ENCODE measurements at regions not wholly inside any gene's neighbourhood (a gene's known extent, or its start where the extent isn't known, plus 50 kb on each side); places are given as distances from the start of the nearest gene placed in this dataset.

DNA sequence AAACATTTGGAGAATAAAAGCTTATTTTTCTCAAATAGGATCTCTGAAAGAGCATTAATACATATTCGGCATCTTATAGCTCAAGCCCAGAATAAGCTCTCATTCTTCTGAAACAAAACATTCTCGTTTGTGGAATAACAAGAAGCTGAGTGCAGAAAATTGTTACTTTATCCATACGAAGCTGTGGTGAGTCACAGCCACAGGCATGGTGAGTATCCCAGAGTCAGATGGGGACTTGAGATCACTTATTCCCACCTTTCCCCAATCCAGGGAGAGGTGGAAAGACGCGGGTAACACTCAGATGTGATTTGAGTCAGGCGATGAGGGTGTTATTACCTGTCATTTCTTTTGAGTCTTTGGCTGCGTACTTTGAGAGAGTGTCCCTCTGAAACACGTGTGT is 214.6 kb upstream of the TMEM132C start (continued):
- TF ChIP-seq, protein P1, sequence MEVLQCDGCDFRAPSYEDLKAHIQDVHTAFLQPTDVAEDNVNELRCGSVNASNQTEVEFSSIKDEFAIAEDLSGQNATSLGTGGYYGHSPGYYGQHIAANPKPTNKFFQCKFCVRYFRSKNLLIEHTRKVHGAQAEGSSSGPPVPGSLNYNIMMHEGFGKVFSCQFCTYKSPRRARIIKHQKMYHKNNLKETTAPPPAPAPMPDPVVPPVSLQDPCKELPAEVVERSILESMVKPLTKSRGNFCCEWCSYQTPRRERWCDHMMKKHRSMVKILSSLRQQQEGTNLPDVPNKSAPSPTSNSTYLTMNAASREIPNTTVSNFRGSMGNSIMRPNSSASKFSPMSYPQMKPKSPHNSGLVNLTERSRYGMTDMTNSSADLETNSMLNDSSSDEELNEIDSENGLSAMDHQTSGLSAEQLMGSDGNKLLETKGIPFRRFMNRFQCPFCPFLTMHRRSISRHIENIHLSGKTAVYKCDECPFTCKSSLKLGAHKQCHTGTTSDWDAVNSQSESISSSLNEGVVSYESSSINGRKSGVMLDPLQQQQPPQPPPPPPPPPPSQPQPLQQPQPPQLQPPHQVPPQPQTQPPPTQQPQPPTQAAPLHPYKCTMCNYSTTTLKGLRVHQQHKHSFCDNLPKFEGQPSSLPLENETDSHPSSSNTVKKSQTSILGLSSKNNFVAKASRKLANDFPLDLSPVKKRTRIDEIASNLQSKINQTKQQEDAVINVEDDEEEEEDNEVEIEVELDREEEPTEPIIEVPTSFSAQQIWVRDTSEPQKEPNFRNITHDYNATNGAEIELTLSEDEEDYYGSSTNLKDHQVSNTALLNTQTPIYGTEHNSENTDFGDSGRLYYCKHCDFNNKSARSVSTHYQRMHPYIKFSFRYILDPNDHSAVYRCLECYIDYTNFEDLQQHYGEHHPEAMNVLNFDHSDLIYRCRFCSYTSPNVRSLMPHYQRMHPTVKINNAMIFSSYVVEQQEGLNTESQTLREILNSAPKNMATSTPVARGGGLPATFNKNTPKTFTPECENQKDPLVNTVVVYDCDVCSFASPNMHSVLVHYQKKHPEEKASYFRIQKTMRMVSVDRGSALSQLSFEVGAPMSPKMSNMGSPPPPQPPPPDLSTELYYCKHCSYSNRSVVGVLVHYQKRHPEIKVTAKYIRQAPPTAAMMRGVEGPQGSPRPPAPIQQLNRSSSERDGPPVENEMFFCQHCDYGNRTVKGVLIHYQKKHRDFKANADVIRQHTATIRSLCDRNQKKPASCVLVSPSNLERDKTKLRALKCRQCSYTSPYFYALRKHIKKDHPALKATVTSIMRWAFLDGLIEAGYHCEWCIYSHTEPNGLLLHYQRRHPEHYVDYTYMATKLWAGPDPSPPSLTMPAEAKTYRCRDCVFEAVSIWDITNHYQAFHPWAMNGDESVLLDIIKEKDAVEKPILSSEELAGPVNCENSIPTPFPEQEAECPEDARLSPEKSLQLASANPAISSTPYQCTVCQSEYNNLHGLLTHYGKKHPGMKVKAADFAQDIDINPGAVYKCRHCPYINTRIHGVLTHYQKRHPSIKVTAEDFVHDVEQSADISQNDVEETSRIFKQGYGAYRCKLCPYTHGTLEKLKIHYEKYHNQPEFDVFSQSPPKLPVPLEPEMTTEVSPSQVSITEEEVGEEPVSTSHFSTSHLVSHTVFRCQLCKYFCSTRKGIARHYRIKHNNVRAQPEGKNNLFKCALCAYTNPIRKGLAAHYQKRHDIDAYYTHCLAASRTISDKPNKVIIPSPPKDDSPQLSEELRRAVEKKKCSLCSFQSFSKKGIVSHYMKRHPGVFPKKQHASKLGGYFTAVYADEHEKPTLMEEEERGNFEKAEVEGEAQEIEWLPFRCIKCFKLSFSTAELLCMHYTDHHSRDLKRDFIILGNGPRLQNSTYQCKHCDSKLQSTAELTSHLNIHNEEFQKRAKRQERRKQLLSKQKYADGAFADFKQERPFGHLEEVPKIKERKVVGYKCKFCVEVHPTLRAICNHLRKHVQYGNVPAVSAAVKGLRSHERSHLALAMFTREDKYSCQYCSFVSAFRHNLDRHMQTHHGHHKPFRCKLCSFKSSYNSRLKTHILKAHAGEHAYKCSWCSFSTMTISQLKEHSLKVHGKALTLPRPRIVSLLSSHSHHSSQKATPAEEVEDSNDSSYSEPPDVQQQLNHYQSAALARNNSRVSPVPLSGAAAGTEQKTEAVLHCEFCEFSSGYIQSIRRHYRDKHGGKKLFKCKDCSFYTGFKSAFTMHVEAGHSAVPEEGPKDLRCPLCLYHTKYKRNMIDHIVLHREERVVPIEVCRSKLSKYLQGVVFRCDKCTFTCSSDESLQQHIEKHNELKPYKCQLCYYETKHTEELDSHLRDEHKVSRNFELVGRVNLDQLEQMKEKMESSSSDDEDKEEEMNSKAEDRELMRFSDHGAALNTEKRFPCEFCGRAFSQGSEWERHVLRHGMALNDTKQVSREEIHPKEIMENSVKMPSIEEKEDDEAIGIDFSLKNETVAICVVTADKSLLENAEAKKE (CRISPR knock-in tag; IDR thresholded peaks at IDR 0.05) = no peak
- no peak for TF ChIP-seq NANOG (IDR thresholded peaks at IDR 0.05; ENCODE audit: borderline replicate concordance)
- TF ChIP-seq, protein P2, sequence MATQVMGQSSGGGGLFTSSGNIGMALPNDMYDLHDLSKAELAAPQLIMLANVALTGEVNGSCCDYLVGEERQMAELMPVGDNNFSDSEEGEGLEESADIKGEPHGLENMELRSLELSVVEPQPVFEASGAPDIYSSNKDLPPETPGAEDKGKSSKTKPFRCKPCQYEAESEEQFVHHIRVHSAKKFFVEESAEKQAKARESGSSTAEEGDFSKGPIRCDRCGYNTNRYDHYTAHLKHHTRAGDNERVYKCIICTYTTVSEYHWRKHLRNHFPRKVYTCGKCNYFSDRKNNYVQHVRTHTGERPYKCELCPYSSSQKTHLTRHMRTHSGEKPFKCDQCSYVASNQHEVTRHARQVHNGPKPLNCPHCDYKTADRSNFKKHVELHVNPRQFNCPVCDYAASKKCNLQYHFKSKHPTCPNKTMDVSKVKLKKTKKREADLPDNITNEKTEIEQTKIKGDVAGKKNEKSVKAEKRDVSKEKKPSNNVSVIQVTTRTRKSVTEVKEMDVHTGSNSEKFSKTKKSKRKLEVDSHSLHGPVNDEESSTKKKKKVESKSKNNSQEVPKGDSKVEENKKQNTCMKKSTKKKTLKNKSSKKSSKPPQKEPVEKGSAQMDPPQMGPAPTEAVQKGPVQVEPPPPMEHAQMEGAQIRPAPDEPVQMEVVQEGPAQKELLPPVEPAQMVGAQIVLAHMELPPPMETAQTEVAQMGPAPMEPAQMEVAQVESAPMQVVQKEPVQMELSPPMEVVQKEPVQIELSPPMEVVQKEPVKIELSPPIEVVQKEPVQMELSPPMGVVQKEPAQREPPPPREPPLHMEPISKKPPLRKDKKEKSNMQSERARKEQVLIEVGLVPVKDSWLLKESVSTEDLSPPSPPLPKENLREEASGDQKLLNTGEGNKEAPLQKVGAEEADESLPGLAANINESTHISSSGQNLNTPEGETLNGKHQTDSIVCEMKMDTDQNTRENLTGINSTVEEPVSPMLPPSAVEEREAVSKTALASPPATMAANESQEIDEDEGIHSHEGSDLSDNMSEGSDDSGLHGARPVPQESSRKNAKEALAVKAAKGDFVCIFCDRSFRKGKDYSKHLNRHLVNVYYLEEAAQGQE (IDR thresholded peaks at IDR 0.05; ENCODE audit: unreplicated experiment) = no peak
- TF ChIP-seq JUNB (IDR thresholded peaks at IDR 0.05; ENCODE audit: unreplicated experiment) = no peak
- TF ChIP-seq CREB1 (CRISPR knock-in tag; IDR thresholded peaks at IDR 0.05; ENCODE audit: low read depth) = no peak
- TF ChIP-seq ZNF114 (CRISPR knock-in tag; IDR thresholded peaks at IDR 0.05) = no peak
- no peak for TF ChIP-seq EZH2 (IDR thresholded peaks at IDR 0.05; ENCODE audit: low read depth, unreplicated experiment)
